Skeletal muscle satellite cell (primary cell): ENCODE measurements at regions not wholly inside any gene's neighbourhood (a gene's known extent, or its start where the extent isn't known, plus 50 kb on each side); places are given as distances from the start of the nearest gene placed in this dataset.

Experiments
- H3K27me3 ChIP-seq: 2 replicates; pipeline ENCODE4 v1.7.0; 2013; ENCODE audit warnings: low read length; ENCODE audit not compliant: control insufficient read depth, insufficient read depth
- H3K36me3 ChIP-seq: 2 replicates; pipeline ENCODE4 v1.7.0; 2013; ENCODE audit warnings: mild to moderate bottlenecking, control low read depth, low read length; ENCODE audit not compliant: insufficient read depth
- H3K4me1 ChIP-seq: 2 replicates; pipeline ENCODE4 v1.7.0; 2013; ENCODE audit warnings: low read length; ENCODE audit not compliant: control insufficient read depth, insufficient read depth
- H3K4me2 ChIP-seq: 2 replicates; pipeline ENCODE4 v1.7.0; 2013; ENCODE audit warnings: mild to moderate bottlenecking, low read length
- H3K4me3 ChIP-seq: 2 replicates; pipeline ENCODE4 v1.7.0; 2013; ENCODE audit warnings: low read length
- H3K9ac ChIP-seq: 2 replicates; pipeline ENCODE4 v1.7.0; 2013; ENCODE audit warnings: mild to moderate bottlenecking, low read depth, low read length, moderate library complexity
- H3K9me3 ChIP-seq: replicated peaks from 2 replicates; pipeline ENCODE4 v1.7.0; 2013; ENCODE audit warnings: mild to moderate bottlenecking, control low read depth, low read length

DNA sequence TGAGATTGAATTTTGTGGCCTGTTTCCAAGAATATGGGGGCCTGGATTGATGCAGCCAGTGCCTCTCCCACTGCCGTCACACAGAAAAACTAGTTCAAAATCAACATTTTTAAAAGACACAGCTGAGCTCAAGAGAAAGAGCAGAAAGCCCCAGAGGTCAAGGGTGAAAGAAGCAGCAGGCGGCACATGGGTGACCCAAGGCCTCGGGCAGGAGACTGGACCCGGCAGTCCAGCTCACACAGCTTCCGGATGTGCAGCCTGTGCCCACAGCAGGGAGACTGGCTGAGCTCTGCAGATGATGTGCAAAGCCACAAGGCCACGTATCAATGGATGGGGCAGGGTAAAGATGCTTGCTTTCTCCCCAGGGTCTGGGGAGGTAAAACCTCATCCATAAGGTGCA, 50.4 kb upstream of the RNF32 start:
- Histone ChIP-seq H3K9me3 (no peaks in the 10 kb centered on the region), H3K27me3 (no peaks in the 10 kb centered on the region), H3K9ac (no peak overlapping the region), H3K36me3 (no peaks in the 10 kb centered on the region), H3K4me3 (no peak overlapping the region), H3K4me2 (no peak overlapping the region), H3K4me1 (no peaks in the 10 kb centered on the region)

DNA sequence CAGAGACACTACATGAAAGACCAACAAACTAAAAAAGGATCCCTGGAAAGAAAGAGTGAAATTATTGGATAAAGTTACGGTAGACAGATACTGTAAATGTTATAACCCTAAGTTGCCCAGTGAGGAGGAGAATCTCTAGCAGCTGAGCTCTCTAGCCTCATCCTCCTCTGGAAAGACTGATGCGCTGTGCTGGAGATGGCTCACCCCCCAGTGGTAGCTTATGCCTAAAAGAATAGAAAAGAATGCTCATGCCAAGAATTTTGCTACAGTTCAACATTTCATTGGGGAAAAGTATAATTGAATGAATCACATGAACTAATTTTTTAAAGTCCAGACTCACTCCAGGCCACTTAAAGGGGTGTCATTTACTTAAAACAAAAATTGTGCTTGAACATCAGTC, 50.8 kb upstream of the RNF32 start:
- H3K9ac ChIP-seq, result no peak overlapping the region
- H3K27me3 ChIP-seq, result no peaks in the 10 kb centered on the region
- no peak overlapping the region for H3K4me3 ChIP-seq
- H3K4me1 ChIP-seq, result no peaks in the 10 kb centered on the region
- H3K9me3 ChIP-seq, result no peaks in the 10 kb centered on the region
- no peaks in the 10 kb centered on the region for H3K36me3 ChIP-seq
- H3K4me2 ChIP-seq, result no peak overlapping the region

DNA sequence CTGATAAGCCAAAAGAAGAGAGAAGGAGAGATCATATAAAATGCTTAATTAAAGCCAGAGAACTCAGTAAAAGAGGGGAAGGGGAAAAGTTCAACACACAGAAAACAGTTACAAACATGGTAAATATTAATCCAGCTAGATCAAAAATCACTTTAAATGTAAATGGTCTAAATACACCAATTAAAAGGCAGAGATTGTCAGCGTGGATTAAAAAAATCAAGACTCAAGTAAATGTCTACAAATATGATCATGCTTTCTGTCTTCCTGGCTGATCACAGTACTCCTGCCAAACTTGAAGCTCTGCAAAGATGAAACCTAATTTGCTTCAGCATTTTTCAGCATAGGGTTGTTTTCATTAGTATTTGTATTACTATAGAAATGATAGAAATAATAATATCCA, 54.6 kb upstream of the RNF32 start:
- Histone ChIP-seq H3K36me3 (no peaks in the 10 kb centered on the region), H3K9ac (no peak overlapping the region), H3K27me3 (no peaks in the 10 kb centered on the region), H3K9me3 (no peaks in the 10 kb centered on the region), H3K4me1 (no peaks in the 10 kb centered on the region), H3K4me2 (no peak overlapping the region), H3K4me3 (no peak overlapping the region)

DNA sequence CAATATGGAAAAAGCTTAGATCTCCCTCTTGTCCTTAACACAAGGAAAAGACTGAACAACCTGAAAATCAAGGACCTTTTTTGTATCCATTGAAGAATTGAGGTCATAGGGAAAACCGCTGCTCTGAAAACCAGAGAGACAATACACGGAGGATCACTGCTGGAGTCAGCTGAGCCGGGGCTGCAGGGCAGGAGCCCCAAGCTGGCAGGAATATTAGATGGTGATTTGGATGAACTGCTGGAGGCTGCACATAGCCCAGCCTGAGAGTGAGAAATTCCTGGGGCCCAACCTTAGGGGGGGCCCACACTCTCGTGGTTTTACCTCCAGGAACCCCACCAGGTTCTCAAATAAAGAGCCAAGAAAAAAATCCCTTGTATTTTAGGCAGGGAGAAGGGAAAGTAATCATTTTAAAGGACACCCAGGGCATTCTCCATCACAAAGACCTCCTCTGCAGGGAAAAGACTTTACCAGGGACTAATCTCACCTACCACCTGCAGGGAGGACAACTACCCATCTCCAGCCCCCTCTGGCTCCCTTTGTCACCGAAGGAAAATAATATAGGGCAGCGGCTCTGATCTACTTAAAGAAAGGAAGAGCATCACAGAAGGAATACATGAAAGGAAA, 55.4 kb upstream of the RNF32 start:
- Histone ChIP-seq H3K4me1 (no peaks in the 10 kb centered on the region), H3K4me3 (no peak overlapping the region), H3K9me3 (no peaks in the 10 kb centered on the region), H3K27me3 (no peaks in the 10 kb centered on the region), H3K4me2 (no peak overlapping the region), H3K36me3 (no peaks in the 10 kb centered on the region), H3K9ac (no peak overlapping the region)

DNA sequence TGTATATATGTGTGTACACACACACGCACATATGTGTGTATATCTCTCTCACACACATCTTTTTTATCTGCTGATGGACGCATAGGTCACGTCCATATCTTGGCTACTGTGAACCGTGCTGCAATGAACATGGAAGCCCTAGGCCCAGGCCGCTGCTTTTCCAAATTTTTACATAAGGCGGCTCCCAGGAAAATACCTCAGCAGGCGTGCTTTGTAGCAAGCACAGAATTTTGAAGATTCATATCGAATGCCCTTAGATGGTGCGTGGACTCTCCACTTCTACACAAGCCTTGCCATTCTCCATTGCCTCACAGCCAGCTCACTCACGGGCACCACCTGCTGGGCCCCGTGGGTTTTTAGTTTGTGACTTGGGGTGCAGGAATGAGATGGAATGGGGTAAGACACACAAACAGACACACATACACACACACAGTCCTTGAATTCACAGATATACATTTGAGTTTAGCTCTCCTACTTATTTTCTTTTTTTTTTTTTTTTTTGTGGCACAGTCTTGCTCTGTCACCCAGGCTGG, 57.9 kb upstream of the RNF32 start:
- H3K4me3 ChIP-seq, result no peak overlapping the region

DNA sequence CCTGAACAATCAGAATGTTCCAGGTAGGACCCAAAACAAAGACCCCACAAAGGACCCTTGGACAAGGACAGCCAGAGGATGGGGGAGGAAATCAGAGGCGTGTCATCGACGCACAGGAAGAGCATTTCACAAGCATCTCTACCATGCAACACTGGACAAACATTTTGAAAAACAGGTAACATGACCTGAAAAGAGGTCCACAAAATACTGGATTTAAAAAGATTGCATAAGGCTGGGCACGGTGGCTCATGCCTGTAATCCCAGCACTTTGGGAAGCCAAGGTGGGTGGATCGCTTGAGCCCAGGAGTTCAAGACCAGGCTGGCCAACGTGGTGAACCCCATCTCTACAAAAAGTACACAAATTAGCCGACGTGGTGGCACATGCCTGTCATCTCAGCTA, 60.5 kb upstream of the RNF32 start:
- Histone ChIP-seq H3K4me1 (no peaks in the 10 kb centered on the region), H3K9me3 (no peaks in the 10 kb centered on the region), H3K36me3 (no peaks in the 10 kb centered on the region), H3K4me3 (no peak overlapping the region), H3K9ac (no peak overlapping the region), H3K4me2 (no peak overlapping the region), H3K27me3 (no peaks in the 10 kb centered on the region)

More for the DNA sequence above, 57.9 kb upstream of the RNF32 start:
- H3K4me2 ChIP-seq, result no peak overlapping the region
- H3K4me1 ChIP-seq, result no peaks in the 10 kb centered on the region
- no peak overlapping the region for H3K9ac ChIP-seq
- H3K36me3 ChIP-seq, result no peaks in the 10 kb centered on the region
- no peaks in the 10 kb centered on the region for H3K9me3 ChIP-seq
- no peaks in the 10 kb centered on the region for H3K27me3 ChIP-seq

DNA sequence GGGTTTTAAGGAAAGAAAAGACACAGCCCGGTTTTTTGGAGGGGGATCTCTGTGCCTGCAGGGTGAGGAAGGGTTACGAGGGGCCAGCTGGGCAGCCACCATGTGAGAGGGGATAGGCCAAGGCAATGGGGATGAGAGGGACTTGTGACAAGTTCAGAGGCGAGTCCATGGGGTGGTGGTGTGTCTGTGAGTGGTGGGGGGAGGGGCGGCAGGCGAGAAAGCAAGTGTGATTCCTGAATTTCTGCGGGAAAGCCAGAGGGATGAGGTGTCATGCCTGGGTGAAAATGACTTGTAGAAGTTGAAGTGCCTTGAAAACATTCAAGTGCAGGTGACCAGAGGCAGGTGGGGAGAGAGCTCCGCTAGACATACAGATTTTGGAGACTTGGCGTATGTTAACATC, 61.0 kb upstream of the RNF32 start:
- no peaks in the 10 kb centered on the region for H3K36me3 ChIP-seq
- H3K9me3 ChIP-seq, result no peaks in the 10 kb centered on the region
- H3K27me3 ChIP-seq, result no peaks in the 10 kb centered on the region
- no peak overlapping the region for H3K4me3 ChIP-seq
- no peak overlapping the region for H3K9ac ChIP-seq
- no peak overlapping the region for H3K4me2 ChIP-seq
- H3K4me1 ChIP-seq, result no peaks in the 10 kb centered on the region

DNA sequence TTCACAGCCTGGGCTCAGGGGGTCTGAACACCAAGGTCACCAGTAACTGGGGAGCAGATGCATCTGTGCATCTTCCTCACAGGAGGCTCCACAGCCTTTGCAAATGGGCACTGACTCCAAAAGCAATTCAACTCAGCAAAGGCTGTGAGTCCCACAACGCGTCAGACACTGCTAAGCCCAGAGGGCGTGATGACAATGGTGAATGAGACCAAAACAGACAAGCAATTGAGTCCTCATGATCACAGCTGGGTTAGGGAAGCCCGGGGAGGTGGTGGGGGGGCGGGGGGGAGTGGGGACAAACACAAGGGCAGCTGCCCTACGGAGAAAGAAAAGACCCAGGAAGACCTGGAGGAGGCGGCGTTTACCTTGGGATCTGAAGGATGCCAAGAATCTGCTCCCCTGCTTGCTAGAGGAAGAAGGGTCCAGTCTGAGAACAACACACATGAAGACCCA, 61.6 kb upstream of the RNF32 start:
- Histone ChIP-seq H3K9me3 (no peaks in the 10 kb centered on the region), H3K4me3 (no peak overlapping the region), H3K36me3 (no peaks in the 10 kb centered on the region), H3K27me3 (no peaks in the 10 kb centered on the region), H3K9ac (no peak overlapping the region), H3K4me2 (no peak overlapping the region), H3K4me1 (no peaks in the 10 kb centered on the region)

DNA sequence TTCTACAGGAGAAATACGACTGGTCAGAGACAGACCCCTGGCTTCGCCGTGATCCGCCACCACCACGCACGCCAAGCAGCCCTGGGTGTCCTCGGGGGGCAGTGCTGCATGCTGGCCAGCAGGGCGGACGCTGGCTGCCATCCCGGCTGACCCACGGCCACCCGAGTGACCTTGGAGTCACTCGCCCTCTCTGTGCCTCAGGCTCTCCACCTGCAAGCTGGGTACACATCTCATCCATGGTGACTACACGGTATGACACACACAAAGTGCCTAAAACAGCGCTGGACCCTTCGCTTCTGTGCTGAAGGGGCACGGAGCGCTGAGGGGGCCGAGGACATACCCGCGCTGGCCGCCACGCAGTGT, 62.0 kb upstream of the RNF32 start:
- no peaks in the 10 kb centered on the region for H3K27me3 ChIP-seq
- no peaks in the 10 kb centered on the region for H3K4me1 ChIP-seq
- H3K9ac ChIP-seq, result no peak overlapping the region
- no peak overlapping the region for H3K4me2 ChIP-seq
- no peaks in the 10 kb centered on the region for H3K36me3 ChIP-seq
- H3K4me3 ChIP-seq, result no peak overlapping the region
- H3K9me3 ChIP-seq, result no peaks in the 10 kb centered on the region

DNA sequence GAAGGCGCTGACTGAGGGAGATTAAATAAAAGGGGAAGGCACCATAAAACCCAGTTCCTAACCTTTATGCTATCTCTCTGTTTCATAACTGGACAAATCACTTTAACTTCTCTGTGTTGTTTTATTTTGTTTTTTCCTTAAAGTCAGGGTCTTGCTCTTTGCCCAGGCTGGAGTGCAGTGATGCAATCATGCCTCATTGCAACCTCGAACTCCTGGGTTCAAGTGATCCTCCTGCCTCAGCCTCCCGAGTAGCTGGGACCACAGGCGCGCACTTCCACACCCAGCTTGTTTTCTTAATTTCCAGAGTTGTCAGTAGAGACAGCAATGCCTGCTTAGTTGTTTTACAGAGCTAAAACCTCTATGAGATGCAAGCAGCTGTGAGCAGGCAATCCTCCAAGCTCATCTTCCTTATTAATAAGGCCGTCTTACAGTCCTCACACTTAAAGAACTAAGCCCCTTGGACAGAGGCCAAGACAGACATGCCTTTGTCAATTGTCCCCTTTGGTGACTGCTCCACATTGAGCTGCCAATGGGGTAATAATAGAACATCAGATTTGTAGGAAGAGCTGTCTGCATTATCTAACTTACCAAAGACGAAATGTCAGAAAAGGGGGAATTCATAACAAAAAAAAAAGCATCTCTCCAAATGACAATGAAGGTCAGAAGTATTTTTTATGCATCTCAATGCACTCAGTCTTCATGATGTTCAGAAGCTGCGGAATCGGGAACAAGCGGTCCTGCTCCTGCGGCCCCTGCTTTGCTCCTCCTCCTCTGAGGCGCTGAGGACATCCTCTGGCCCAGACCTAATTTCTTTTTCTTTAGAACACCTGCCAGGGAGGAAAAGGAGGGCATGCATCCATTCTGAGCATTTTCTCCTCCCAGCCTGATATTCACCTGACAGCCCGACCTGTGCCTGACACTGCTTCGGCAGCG, 62.7 kb upstream of the RNF32 start:
- H3K36me3 ChIP-seq, result no peaks in the 10 kb centered on the region
- H3K27me3 ChIP-seq, result no peaks in the 10 kb centered on the region
- H3K9me3 ChIP-seq, result no peaks in the 10 kb centered on the region
- no peak overlapping the region for H3K9ac ChIP-seq
- H3K4me3 ChIP-seq, result no peak overlapping the region
- H3K4me1 ChIP-seq, result no peaks in the 10 kb centered on the region
- no peak overlapping the region for H3K4me2 ChIP-seq

DNA sequence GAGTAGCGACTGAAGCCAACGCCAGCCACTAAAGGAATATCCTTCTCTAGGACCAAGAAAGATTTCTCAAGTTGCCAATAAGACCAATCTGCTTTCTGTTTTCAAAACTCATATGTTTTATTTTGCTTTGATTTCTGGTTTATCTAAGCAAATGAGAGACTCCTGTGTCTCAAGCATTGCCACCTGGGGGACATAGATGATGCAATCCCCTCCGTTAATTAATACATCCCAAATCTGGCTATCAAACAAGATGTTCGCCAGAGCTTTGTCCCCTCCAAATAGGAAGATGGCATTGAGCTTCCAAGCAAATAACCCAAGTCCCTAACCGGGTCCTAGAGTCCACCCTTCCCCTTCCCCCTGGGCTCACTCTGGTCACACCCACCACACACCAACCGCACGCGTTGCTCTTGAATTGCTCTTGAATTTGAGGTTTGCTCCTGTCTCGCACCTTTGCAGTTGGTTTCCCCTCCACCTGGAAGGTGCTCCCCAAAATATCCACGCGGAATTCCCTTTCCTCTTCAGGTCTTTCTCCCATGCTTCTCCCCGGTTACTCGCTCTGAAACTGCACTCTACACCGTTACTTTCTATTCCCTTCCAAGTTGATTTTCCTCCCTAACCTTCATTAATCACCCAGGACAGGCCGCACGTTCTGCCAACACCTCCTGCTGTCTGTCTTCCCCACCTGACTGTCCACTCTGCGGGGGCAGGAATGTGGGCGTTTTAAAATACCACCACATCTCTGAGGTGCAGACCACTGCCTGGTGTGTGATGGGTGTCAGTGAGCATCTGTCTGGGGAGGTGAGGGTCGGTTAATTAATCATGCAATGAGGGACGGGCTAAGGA, 64.1 kb upstream of the RNF32 start:
- Histone ChIP-seq H3K9ac (no peak overlapping the region), H3K36me3 (no peaks in the 10 kb centered on the region), H3K4me3 (no peak overlapping the region), H3K4me1 (no peaks in the 10 kb centered on the region), H3K4me2 (no peak overlapping the region), H3K27me3 (no peaks in the 10 kb centered on the region), H3K9me3 (no peaks in the 10 kb centered on the region)
